SU-DHL-6 (cell line): ENCODE measurements at regions not wholly inside any gene's neighbourhood (a gene's known extent, or its start where the extent isn't known, plus 50 kb on each side); places are given as distances from the start of the nearest gene placed in this dataset.
"Not testable (repeated sequence)": the region's sequence is repeated elsewhere in the genome, so short reads cannot be mapped to it uniquely, and the experiment has no call there.

Experiments
- EZH2phosphoT487 ChIP-seq: fragments of 200-600 bp; sonication (generic), shearing (Covaris generic); conservative IDR thresholded peaks from 2 replicates; pipeline ENCODE4 v1.6.1; 2018; ENCODE audit warnings: mild to moderate bottlenecking, antibody characterized with exemption, low read length, moderate library complexity, mixed read lengths
- TF ChIP-seq, protein P1 (sequence below): fragments of 200-600 bp; sonication (generic); IDR thresholded peaks from one replicate; pipeline ENCODE4 v1.5.1; 2017; ENCODE audit warnings: antibody characterized with exemption, mild to moderate bottlenecking, low read length, moderate library complexity; ENCODE audit not compliant: insufficient read depth, poor library complexity, severe bottlenecking

GRCh38 chr7:65145008-65145407, 138.5 kb upstream of the ERV3-1 start:
- TF ChIP-seq, protein P1, sequence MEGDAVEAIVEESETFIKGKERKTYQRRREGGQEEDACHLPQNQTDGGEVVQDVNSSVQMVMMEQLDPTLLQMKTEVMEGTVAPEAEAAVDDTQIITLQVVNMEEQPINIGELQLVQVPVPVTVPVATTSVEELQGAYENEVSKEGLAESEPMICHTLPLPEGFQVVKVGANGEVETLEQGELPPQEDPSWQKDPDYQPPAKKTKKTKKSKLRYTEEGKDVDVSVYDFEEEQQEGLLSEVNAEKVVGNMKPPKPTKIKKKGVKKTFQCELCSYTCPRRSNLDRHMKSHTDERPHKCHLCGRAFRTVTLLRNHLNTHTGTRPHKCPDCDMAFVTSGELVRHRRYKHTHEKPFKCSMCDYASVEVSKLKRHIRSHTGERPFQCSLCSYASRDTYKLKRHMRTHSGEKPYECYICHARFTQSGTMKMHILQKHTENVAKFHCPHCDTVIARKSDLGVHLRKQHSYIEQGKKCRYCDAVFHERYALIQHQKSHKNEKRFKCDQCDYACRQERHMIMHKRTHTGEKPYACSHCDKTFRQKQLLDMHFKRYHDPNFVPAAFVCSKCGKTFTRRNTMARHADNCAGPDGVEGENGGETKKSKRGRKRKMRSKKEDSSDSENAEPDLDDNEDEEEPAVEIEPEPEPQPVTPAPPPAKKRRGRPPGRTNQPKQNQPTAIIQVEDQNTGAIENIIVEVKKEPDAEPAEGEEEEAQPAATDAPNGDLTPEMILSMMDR, result not testable (repeated sequence)
- TF ChIP-seq EZH2phosphoT487, result not testable (repeated sequence)
